ENCODE measurements at regions not wholly inside any gene's neighbourhood (a gene's known extent, or its start where the extent isn't known, plus 50 kb on each side); places are given as distances from the start of the nearest gene placed in this dataset.
"Not testable (repeated sequence)": the region's sequence is repeated elsewhere in the genome, so short reads cannot be mapped to it uniquely, and the experiment has no call there.

GRCh38 chrX:115840729-115841409, 279.9 kb downstream of the PLS3 start:
- not testable (repeated sequence) for DNase-seq (ENCODE audit: low read depth in 2 of 2); H3K4me3 ChIP-seq (replicated peaks in 1 of 2; ENCODE audit: low read depth in 2 of 2, low read length in 2 of 2)

GRCh38 chrX:115850986-115851385, 290.0 kb downstream of the PLS3 start:
- not testable (repeated sequence) for DNase-seq (ENCODE audit: low read depth in 2 of 2); H3K4me3 ChIP-seq (replicated peaks in 1 of 2; ENCODE audit: low read depth in 2 of 2, low read length in 2 of 2)

GRCh38 chrX:115853260-115853659, 292.3 kb downstream of the PLS3 start:
- H3K4me3 ChIP-seq (replicated peaks in 1 of 2; ENCODE audit: low read depth in 2 of 2, low read length in 2 of 2); DNase-seq (ENCODE audit: low read depth in 2 of 2): not testable (repeated sequence)

DNA sequence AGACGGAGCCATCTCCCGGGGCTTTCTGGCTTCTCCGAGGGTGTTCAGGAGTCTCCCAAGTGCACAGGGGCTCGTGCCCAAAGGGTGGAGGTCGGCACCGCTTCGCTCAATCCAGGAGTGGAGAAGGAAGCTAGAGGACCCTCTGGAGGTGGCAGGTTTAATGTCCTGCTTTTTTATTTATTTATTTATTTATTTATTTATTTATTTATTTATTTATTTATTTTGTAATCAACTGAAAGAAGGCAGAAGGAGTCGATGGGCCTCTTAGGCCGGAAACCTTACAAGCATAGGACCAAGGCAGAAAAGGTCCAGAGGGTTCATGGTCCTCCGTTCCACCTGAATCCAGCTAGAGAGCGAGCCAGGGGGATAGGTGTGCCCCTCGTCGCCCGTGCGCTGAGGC, 289.4 kb upstream of the AGTR2 start:
- not testable (repeated sequence) for H3K4me3 ChIP-seq (replicated peaks in 1 of 2; ENCODE audit: low read depth in 2 of 2, low read length in 2 of 2); DNase-seq (ENCODE audit: low read depth in 2 of 2)

- DNase-seq (ENCODE audit: low read depth in 2 of 2); H3K4me3 ChIP-seq (replicated peaks in 1 of 2; ENCODE audit: low read depth in 2 of 2, low read length in 2 of 2): not testable (repeated sequence)
Measured at GRCh38 chrX:115884121-115884520, 286.4 kb upstream of the AGTR2 start.

- not testable (repeated sequence) for DNase-seq (ENCODE audit: low read depth in 2 of 2); H3K4me3 ChIP-seq (replicated peaks in 1 of 2; ENCODE audit: low read depth in 2 of 2, low read length in 2 of 2)
Measured at GRCh38 chrX:115888041-115888440, 282.5 kb upstream of the AGTR2 start.

DNA sequence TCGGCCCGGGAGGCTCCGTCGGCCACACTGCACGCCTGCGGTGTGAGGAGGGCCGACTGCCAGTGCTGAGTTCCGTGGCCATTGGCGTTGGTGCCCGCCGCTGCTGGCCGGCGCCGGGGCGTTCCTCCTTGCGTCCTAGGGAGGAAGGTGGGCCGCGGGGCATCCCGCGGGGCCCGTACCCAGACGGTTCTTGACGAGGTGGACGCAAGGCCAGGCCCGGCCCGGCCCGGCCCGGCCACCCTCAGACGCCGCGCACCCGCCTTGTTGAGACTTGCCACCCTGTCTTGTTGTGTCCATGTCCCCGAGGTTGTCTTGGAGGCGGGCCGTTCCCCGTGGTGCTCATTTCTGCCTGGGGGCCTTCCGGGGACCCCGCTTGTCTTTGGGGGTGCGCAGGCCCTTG, 282.0 kb upstream of the AGTR2 start:
- H3K4me3 ChIP-seq (replicated peaks in 1 of 2; ENCODE audit: low read depth in 2 of 2, low read length in 2 of 2); DNase-seq (ENCODE audit: low read depth in 2 of 2): not testable (repeated sequence)

DNA sequence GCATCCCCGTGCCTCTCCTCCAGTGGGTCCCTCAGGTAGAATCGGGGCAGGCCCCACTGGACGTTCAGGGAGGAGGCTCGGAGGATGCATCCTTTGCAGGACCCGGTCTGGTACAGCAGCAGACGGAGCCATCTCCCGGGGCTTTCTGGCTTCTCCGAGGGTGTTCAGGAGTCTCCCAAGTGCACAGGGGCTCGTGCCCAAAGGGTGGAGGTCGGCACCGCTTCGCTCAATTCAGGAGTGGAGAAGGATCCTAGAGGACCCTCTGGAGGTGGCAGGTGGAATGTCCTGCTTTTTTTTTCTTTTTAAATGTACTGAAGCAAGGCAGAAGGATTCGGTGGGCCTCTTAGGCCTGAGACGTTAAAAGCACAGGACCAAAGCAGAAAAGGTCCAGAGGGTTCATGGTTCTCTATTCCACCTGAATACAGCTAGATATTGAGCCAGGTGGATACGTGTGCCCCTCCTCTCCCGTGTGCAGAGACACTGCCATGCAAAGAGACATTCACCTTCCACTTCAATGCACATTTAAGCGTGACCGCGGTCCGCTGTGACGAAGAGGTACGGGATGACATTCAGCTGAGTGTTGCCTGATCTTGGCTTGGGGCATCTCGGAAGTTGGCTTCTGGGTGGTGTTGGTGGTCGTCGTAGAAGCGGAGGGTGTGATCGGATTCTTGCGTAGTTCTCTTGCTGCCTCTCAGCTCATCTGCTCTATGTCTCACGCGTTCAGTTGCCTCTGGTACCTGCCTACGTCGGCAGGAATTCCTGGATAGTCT, 281.2 kb upstream of the AGTR2 start:
- TF ChIP-seq, protein P1, sequence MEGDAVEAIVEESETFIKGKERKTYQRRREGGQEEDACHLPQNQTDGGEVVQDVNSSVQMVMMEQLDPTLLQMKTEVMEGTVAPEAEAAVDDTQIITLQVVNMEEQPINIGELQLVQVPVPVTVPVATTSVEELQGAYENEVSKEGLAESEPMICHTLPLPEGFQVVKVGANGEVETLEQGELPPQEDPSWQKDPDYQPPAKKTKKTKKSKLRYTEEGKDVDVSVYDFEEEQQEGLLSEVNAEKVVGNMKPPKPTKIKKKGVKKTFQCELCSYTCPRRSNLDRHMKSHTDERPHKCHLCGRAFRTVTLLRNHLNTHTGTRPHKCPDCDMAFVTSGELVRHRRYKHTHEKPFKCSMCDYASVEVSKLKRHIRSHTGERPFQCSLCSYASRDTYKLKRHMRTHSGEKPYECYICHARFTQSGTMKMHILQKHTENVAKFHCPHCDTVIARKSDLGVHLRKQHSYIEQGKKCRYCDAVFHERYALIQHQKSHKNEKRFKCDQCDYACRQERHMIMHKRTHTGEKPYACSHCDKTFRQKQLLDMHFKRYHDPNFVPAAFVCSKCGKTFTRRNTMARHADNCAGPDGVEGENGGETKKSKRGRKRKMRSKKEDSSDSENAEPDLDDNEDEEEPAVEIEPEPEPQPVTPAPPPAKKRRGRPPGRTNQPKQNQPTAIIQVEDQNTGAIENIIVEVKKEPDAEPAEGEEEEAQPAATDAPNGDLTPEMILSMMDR (IDR thresholded peaks at IDR 0.05; ENCODE audit: low read depth, low read length), result no peak
- H3K4me3 ChIP-seq (replicated peaks in 1 of 2; ENCODE audit: low read depth in 2 of 2, low read length in 2 of 2), result no peak overlapping the region
- no peak for DNase-seq (ENCODE audit: low read depth in 2 of 2)

DNA sequence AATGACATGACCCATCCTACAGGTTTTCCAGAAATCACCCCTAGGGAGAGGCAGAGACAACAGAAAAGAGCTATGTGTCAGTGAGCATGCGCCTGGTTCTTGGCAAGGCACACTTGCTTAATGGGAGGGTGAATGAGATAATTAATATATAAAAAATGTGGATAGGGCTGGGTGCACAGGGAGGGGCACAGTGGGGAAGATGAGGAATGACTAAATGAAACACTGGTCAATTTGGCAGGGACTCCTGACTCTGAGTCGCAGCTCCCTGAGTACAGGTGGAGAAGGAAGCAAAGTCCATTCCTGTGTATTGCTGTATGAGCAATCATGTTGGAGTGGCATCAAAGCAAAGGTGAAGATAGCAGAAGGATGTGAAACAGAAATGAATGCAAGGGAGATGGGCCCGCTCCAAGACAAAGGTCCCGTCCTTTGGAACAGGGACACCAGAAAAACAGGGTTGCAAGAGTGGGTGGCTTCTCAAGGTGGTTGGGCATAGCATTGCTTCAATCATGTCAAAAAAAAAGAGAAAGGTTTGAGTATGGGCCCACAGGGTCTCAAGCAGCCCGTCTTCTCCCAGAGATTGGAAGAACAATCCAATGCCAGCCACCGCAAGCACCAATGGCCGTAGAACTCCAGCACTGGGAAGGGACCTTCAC, 278.4 kb upstream of the AGTR2 start:
- no peak overlapping the region for H3K4me3 ChIP-seq (replicated peaks in 1 of 2; ENCODE audit: low read depth in 2 of 2, low read length in 2 of 2)
- DNase-seq (ENCODE audit: low read depth in 2 of 2), result no peak
- TF ChIP-seq, protein P1 (IDR thresholded peaks at IDR 0.05; ENCODE audit: low read depth, low read length), result no peak

DNA sequence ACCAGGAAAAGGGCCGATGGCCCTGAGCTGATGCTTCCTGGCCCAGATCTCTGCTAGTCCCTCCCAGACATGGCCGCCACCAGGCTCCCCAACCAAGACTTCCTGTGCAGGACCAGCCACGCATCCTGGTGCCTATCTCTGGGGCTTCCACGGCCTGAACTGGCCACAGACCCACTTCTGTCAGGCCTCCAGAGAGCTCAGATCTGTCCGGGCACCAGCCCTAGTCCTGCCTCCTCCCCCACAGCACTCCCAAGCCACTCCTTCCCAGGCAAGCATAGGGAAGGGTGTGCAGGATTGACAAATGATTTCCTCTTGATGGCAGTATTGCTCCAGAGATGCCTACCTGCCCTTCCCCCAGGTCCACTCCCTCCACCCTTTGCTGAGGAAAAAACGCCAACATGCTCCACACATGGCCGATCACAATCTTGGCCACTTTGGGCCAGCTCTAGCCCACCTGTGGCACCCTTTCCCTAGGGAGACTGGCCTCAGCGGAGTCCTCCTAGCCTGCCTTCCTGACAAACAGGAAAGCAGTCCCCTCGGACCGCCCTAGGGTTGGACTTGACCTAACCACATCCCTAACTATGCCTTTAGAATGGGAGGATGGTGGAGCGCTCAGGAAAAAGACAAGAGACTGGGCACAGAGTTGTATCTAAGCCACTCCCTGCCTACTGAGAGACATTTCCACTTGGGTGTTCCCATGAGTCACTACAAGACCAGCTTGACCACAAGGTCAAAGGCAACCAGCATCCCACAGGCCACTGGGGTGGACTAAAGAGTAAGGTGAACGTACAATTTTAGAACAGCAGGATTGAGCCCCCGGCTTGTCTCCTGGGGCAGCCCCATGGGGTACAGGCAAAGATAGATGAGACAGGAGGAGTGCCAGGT, 277.5 kb upstream of the AGTR2 start:
- TF ChIP-seq, protein P1 (IDR thresholded peaks at IDR 0.05; ENCODE audit: low read depth, low read length), result no peak
- H3K4me3 ChIP-seq (replicated peaks in 1 of 2; ENCODE audit: low read depth in 2 of 2, low read length in 2 of 2), result no peak overlapping the region
- peak; percentile 24 to 28 for DNase-seq (ENCODE audit: low read depth in 2 of 2)

Data from cardiac fibroblast (primary cell).